ENCODE measurements at regions not wholly inside any gene's neighbourhood (a gene's known extent, or its start where the extent isn't known, plus 50 kb on each side); places are given as distances from the start of the nearest gene placed in this dataset.

DNA sequence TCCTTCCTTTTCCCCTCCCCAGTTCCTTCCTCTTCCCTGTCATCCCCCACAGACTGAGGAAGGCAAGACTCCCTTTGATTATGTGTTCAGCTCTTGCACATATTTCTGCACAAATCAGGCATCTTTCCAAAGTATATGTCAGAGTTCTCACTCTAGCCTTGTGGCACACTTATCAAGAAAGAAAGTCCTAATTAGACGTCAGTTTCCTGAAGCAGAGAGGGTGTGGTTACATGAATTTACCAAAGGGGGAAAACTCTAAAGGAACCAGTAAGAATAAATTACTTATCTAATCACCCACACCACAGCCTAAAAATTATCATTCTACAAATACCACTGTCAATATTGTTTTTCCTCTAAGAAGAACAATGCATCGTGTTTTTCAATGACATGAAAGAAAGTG, 120.7 kb upstream of the GRIP1 start (continued):
- TF ChIP-seq, protein P1, sequence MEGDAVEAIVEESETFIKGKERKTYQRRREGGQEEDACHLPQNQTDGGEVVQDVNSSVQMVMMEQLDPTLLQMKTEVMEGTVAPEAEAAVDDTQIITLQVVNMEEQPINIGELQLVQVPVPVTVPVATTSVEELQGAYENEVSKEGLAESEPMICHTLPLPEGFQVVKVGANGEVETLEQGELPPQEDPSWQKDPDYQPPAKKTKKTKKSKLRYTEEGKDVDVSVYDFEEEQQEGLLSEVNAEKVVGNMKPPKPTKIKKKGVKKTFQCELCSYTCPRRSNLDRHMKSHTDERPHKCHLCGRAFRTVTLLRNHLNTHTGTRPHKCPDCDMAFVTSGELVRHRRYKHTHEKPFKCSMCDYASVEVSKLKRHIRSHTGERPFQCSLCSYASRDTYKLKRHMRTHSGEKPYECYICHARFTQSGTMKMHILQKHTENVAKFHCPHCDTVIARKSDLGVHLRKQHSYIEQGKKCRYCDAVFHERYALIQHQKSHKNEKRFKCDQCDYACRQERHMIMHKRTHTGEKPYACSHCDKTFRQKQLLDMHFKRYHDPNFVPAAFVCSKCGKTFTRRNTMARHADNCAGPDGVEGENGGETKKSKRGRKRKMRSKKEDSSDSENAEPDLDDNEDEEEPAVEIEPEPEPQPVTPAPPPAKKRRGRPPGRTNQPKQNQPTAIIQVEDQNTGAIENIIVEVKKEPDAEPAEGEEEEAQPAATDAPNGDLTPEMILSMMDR (IDR thresholded peaks at IDR 0.05): no peak
- TF ChIP-seq ESRRA (CRISPR knock-in tag; IDR thresholded peaks at IDR 0.05; ENCODE audit: borderline replicate concordance) (no peak), HMGA2 (CRISPR knock-in tag; IDR thresholded peaks at IDR 0.05) (no peak)
- TF ChIP-seq, protein P2, sequence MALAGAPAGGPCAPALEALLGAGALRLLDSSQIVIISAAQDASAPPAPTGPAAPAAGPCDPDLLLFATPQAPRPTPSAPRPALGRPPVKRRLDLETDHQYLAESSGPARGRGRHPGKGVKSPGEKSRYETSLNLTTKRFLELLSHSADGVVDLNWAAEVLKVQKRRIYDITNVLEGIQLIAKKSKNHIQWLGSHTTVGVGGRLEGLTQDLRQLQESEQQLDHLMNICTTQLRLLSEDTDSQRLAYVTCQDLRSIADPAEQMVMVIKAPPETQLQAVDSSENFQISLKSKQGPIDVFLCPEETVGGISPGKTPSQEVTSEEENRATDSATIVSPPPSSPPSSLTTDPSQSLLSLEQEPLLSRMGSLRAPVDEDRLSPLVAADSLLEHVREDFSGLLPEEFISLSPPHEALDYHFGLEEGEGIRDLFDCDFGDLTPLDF (CRISPR knock-in tag; IDR thresholded peaks at IDR 0.05): no peak

DNA sequence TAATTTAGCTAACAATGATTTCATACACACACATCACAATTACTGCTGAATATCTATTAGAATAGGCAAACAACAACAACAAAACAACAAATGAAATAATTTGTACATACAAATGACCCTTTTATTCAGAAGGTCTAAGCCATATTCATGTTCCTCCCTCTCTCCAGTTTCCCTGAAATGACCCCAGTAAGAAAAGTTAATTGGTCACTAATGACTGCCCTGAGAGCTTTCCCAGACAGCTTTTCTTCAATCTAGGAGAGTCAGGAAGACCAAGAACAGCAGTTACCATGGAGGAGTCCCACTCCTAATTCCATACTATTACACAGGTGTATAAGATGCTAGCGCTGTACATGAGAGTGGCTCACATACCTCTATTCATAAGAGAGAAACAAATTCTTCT, 121.2 kb upstream of the GRIP1 start:
- POLR2A ChIA-PET: no interaction called here
- TF ChIP-seq NR2C2 (CRISPR knock-in tag; IDR thresholded peaks at IDR 0.05): no peak
- TF ChIP-seq IRF2 (CRISPR knock-in tag; IDR thresholded peaks at IDR 0.05; ENCODE audit: borderline replicate concordance, low read depth): no peak
- TF ChIP-seq MYBL2 (CRISPR knock-in tag; IDR thresholded peaks at IDR 0.05): no peak
- TF ChIP-seq, protein P3, sequence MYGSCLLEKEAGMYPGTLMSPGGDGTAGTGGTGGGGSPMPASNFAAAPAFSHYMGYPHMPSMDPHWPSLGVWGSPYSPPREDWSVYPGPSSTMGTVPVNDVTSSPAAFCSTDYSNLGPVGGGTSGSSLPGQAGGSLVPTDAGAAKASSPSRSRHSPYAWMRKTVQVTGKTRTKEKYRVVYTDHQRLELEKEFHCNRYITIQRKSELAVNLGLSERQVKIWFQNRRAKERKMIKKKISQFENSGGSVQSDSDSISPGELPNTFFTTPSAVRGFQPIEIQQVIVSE (CRISPR knock-in tag; IDR thresholded peaks at IDR 0.05; ENCODE audit: borderline replicate concordance): no peak
- TF ChIP-seq, protein P4, sequence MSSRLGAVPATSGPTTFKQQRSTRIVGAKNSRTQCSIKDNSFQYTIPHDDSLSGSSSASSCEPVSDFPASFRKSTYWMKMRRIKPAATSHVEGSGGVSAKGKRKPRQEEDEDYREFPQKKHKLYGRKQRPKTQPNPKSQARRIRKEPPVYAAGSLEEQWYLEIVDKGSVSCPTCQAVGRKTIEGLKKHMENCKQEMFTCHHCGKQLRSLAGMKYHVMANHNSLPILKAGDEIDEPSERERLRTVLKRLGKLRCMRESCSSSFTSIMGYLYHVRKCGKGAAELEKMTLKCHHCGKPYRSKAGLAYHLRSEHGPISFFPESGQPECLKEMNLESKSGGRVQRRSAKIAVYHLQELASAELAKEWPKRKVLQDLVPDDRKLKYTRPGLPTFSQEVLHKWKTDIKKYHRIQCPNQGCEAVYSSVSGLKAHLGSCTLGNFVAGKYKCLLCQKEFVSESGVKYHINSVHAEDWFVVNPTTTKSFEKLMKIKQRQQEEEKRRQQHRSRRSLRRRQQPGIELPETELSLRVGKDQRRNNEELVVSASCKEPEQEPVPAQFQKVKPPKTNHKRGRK (CRISPR knock-in tag; IDR thresholded peaks at IDR 0.05; ENCODE audit: borderline replicate concordance): no peak
- no peak for TF ChIP-seq NFATC4 (CRISPR knock-in tag; IDR thresholded peaks at IDR 0.05)
- no peak for TF ChIP-seq JAZF1 (CRISPR knock-in tag; IDR thresholded peaks at IDR 0.05)
- TF ChIP-seq, protein P5, sequence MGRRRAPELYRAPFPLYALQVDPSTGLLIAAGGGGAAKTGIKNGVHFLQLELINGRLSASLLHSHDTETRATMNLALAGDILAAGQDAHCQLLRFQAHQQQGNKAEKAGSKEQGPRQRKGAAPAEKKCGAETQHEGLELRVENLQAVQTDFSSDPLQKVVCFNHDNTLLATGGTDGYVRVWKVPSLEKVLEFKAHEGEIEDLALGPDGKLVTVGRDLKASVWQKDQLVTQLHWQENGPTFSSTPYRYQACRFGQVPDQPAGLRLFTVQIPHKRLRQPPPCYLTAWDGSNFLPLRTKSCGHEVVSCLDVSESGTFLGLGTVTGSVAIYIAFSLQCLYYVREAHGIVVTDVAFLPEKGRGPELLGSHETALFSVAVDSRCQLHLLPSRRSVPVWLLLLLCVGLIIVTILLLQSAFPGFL (CRISPR knock-in tag; IDR thresholded peaks at IDR 0.05; ENCODE audit: borderline replicate concordance): no peak

DNA sequence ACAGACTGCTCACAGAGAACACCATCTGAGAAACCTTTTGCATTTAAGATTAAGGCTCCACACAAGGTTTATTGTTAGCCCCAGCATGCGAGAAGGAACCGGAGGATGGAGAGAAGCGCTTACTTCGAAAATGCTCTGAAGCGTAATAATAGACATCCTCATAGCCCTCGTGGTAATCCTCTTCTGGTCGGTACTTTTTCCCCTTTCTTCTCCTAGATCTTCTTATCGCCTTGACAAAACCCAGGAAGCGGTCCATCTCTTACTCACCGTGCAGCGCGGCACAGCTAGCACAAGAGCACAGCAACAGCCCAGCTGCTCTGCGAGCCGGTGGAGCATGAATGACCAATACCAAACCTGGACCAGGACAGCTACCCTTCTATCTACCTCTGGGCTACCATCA, 125.1 kb upstream of the GRIP1 start:
- Mint-ChIP-seq H3K4me3 (peak overlapping the region; percentile 48), H3K27me3 (ENCODE audit: low read depth) (peaks cover 12% of the 10 kb centered on the region), H3K27ac (no peak overlapping the region), H3K9me3 (no peaks in the 10 kb centered on the region; the same call in 1 of the 2 replicates), H3K36me3 (no peaks in the 10 kb centered on the region), H3K4me1 (peaks cover 39% of the 10 kb centered on the region)
- ATAC-seq (peak; percentile 83), DNase-seq (ENCODE audit: low spot score) (peak; percentile 17)
- CTCF ChIA-PET: interaction anchor here (1.4 kb wide), 1 partner anchor 110 kb away, joined by 3 read pairs; no protein-coding TSS in a partner anchor
- POLR2A ChIA-PET: no interaction called here
- TF ChIP-seq, protein P6, sequence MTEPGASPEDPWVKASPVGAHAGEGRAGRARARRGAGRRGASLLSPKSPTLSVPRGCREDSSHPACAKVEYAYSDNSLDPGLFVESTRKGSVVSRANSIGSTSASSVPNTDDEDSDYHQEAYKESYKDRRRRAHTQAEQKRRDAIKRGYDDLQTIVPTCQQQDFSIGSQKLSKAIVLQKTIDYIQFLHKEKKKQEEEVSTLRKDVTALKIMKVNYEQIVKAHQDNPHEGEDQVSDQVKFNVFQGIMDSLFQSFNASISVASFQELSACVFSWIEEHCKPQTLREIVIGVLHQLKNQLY (CRISPR knock-in tag; IDR thresholded peaks at IDR 0.05): no peak
- TF ChIP-seq, protein P7, sequence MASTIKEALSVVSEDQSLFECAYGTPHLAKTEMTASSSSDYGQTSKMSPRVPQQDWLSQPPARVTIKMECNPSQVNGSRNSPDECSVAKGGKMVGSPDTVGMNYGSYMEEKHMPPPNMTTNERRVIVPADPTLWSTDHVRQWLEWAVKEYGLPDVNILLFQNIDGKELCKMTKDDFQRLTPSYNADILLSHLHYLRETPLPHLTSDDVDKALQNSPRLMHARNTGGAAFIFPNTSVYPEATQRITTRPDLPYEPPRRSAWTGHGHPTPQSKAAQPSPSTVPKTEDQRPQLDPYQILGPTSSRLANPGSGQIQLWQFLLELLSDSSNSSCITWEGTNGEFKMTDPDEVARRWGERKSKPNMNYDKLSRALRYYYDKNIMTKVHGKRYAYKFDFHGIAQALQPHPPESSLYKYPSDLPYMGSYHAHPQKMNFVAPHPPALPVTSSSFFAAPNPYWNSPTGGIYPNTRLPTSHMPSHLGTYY (CRISPR knock-in tag; IDR thresholded peaks at IDR 0.05): no peak
- TF ChIP-seq FOXK1 (CRISPR knock-in tag; IDR thresholded peaks at IDR 0.05) (no peak), OVOL2 (CRISPR knock-in tag; IDR thresholded peaks at IDR 0.05; ENCODE audit: borderline replicate concordance) (no peak)

More for the DNA sequence above, 121.2 kb upstream of the GRIP1 start:
- no peaks in the 10 kb centered on the region for H3K36me3 Mint-ChIP-seq
- no peaks in the 10 kb centered on the region for H3K9me3 Mint-ChIP-seq
- no peak for ATAC-seq
- CTCF ChIA-PET: no interaction called here
- no peak overlapping the region for H3K27ac Mint-ChIP-seq
- peaks cover 33% of the 10 kb centered on the region for H3K4me1 Mint-ChIP-seq
- DNase-seq (ENCODE audit: low spot score): no peak
- no peak overlapping the region for H3K4me3 Mint-ChIP-seq
- peaks cover 8% of the 10 kb centered on the region; the same call in 1 of the 2 replicates for H3K27me3 Mint-ChIP-seq (ENCODE audit: low read depth)
